HG03432 (cell line): ENCODE measurements at regions not wholly inside any gene's neighbourhood (a gene's known extent, or its start where the extent isn't known, plus 50 kb on each side); places are given as distances from the start of the nearest gene placed in this dataset.

Experiments used
- ATAC-seq: cut with Tn5 transposase; IDR thresholded peaks from one replicate; pipeline ENCODE4 v1.9.1; 2021; ENCODE audit warnings: mild to moderate bottlenecking, moderate library complexity; ENCODE audit not compliant: unreplicated experiment

GRCh38 chr20:57071954-57072583 lies 194.4 kb downstream of the BMP7 start:
- ATAC-seq = no peak

DNA sequence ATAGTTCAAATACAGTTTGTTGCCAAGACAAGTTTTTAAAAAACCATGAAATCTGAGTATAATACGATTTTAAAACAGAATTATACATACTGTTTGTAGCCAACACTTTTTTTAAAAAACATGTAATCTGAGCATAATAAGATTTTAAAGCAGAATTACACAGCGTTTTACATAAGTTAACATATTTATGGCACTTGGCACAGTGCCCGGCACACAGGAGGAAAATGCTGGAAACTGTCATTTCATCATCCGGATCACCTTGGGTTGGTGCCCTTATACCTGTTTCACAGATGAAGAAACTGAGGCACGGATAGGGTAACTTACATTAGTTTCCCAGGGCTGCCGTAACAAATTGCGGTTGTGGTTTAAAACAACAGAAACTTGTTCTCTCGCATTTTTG lies 193.0 kb downstream of the BMP7 start:
- ATAC-seq = no peak

GRCh38 chr20:57074386-57074785 lies 192.1 kb downstream of the BMP7 start:
- ATAC-seq = no peak

GRCh38 chr20:57075181-57075580 lies 191.3 kb downstream of the BMP7 start:
- ATAC-seq = no peak

DNA sequence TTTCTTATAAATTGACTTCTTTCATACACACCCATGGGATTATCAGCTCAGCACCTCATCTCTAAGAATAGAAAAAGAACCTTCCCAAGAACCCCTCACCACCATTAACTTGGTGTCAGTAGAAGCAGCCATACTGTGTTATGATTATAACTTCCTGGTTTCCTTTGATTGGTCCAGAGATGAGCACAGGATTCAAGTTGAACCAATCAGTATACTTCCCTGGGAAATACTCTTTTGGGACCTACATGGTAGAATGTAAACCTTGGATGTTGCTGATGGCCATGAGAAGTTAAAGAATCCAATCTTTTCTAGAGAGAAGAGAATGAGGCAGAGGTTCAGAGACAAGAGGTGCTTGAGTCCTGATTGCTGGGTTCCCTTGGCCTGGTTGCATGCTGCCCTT lies 190.8 kb downstream of the BMP7 start:
- ATAC-seq = no peak

DNA sequence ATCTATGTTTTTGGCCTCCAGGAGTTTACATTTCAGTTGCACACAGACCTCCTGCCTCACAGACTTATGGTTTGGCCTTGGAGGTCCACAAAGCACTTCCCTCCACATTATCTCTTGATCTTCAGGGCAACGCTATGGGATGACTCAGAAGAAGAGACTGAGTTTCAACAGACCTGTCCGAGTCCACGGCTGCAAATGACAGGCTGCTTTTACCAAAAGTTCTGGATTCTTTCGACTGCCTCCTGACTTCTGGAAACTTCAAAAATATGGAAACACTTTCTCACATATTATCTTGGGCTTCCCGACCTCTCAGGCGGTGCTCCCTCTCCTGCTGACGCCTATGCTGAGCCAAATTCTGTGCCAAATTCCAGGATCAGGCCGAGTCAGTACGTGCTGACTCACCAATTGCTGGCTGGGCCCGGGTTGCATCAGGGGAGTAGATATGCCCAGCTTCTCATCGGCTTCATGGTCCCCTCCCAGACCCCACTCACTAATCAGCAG lies 190.2 kb downstream of the BMP7 start:
- ATAC-seq = no peak

GRCh38 chr20:57076951-57077350 lies 189.5 kb downstream of the BMP7 start:
- ATAC-seq = no peak

DNA sequence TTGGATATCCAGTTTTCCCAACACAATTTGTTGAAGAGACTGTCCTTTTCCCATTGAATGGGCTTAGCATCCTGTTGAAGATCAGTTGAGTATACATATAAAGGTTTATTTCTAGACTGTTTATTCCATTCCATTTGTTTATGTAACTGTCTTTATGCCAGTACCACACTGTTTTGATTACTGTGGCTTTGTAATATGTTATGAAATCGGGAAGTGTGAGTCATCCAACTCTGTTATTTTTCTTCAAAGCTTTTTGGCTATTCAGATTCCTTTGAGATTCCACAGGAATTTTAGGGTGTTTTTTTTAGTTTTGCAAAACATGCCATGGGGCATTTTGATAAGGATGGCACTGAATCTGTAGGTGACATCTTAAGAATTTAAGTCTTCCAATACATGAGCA lies 188.3 kb downstream of the BMP7 start:
- ATAC-seq = no peak

- no peak for ATAC-seq
These were observed 187.1 kb downstream of the BMP7 start for GRCh38 chr20:57079031-57080005.

- ATAC-seq = no peak
These were observed 185.6 kb downstream of the BMP7 start for GRCh38 chr20:57080796-57081195.

- no peak for ATAC-seq
These were observed 184.0 kb downstream of the BMP7 start for GRCh38 chr20:57082357-57082945.

DNA sequence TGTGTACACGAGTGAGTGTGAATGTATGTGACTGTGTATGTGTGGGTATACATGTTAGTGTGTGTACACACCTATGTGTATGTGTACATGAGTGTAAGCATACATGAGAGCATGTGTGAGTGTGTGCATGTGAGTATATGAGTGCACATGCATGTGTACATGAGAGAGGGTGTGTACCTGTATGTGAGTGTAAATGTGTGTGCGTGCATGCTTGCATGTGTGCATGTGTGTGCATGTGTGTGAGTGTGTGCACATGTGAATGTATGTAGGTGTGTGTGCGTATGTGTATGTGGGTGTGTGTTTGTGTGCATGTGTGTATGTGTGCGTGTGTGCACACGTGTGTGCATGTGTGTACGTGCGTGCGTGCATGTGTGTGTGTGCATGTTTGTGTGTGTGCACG lies 183.4 kb downstream of the BMP7 start:
- ATAC-seq = no peak

DNA sequence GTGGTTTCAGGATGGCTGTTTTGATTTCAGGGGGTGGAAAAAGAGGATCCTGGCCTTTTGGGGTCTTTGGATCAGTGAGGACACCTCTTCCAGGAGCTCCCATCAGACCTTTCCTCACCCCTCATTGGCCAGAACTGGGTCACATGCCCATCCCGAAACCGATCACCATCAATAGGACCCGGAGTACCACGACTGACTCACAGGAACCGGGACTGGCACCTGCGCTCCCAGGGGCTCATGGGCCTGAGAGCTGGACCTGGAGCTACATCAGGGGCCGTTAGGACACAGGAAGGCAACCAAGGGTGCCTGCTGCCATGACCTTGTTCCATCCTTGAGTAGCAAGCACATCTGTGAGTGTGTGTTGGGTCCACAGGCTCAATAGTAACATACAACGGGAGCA lies 180.4 kb downstream of the BMP7 start:
- no peak for ATAC-seq

- ATAC-seq = no peak
These were observed 179.3 kb downstream of the BMP7 start for GRCh38 chr20:57087102-57087501.

DNA sequence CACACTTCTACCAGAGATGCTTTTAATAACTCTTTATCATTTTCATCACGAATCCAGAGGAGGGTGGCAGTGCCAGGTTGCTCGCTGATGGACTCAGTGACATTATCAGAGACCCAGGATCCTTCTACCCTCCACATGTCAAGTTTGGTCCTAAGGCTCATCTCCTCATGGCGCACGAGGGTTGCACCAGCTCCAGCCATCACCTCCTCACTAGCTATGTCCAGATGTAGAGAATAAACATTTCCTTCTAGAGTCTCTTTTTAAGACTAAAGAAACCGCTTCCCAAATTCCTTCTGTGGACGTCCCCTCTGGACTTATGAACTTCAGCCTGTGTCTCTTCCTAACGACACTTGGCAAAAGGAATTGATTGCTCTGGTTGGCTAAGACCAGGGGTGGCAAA lies 178.7 kb downstream of the BMP7 start:
- ATAC-seq = no peak

DNA sequence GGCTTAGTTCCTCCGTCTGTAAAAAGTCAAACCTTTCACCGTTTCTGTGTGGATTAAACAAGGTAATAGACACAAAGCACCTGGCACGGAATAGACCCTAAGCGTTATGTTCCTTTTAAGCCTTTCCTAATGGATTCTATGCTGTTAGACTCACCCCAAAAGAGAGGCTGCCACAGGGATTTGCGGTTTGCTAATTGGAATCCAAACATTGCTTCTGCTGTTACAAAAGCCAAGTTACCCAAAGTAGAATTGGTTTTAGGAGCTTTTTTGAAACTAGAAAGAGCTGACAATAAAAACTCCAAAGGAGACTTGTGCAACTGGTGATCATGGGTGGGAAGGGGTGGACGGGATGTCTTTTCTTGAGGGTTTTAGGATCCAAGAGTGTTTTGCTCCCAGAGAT lies 178.0 kb downstream of the BMP7 start:
- ATAC-seq = no peak

GRCh38 chr20:57089699-57090144 lies 176.7 kb downstream of the BMP7 start:
- ATAC-seq = peak; percentile 83

GRCh38 chr20:57090590-57091560 lies 175.6 kb downstream of the BMP7 start:
- no peak for ATAC-seq

DNA sequence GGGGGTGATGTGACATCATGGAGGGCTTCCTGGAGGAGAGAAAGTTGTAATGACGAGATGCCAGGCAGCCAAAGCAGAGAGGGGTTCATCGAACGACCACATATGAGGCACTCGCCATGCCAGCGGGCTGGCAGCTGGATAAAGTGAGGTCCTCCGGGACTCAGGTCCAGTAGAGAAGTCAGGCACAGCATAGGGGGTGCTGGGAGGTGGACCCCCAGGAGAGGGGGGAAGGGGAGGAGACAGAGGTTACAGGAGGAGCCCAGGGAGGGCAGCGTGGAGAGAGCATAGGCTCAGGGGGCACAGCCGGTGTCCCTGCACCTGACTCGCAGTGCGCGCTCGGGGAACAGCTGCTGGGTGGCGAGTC lies 174.7 kb downstream of the BMP7 start:
- ATAC-seq = peak; percentile 9

- ATAC-seq = peak; percentile 74
These were observed 174.1 kb downstream of the BMP7 start for GRCh38 chr20:57092112-57092899.
